SK-N-SH (cell line): ENCODE measurements at regions not wholly inside any gene's neighbourhood (a gene's known extent, or its start where the extent isn't known, plus 50 kb on each side); places are given as distances from the start of the nearest gene placed in this dataset.

Source experiments
- CTCF ChIA-PET: fragments of 300-600, 350-600 bp; formaldehyde crosslinking; extraction: SDS; loops from one replicate; lab custom pipeline; 2021; lab: Yijun Ruan, JAX
- POLR2A ChIA-PET: fragments of 350-600 bp; sonication (Branson Sonifier 250); formaldehyde crosslinking; extraction: SDS; loops from one replicate; lab custom pipeline; 2020; ENCODE audit warnings: antibody characterized with exemption, inconsistent platforms; lab: Yijun Ruan, JAX
- DNase-seq: peaks from one replicate; pipeline ENCODE4 v3.0.0; 2012
- H2AFZ ChIP-seq: fragments of 200-600 bp; sonication (generic); 2 replicates; pipeline ENCODE4 v1.8.1; 2016; ENCODE audit warnings: antibody characterized with exemption, mild to moderate bottlenecking, low read depth
- H3F3A ChIP-seq: fragments of 200-600 bp; sonication (generic); replicated peaks from 2 replicates; pipeline ENCODE3; 2016; ENCODE audit warnings: antibody characterized with exemption, mild to moderate bottlenecking; ENCODE audit not compliant: insufficient read depth
- H3K27ac ChIP-seq, 2 experiments: fragments of 200-500 bp in 1 of 2; fragments of 200-600 bp in 1 of 2; sonication (Bioruptor generic) in 1 of 2; sonication (generic), shearing (Covaris generic) in 1 of 2; 2 replicates each; pipeline versions ENCODE4 v1.5.1 to v1.6.1; 2014 to 2016; ENCODE audit warnings: low read depth in 2 of 2, inconsistent platforms in 1 of 2, low read length in 1 of 2, mild to moderate bottlenecking in 1 of 2, mixed read lengths in 1 of 2
- H3K27me3 ChIP-seq: fragments of 200-600 bp; sonication (generic), shearing (Covaris generic); 2 replicates; pipeline ENCODE4 v1.6.1; 2016; ENCODE audit warnings: mixed run types; ENCODE audit not compliant: insufficient read depth
- H3K36me3 ChIP-seq, 2 experiments: fragments of 200-500 bp in 1 of 2; fragments of 200-600 bp in 1 of 2; sonication (Bioruptor generic) in 1 of 2; sonication (generic) in 1 of 2; replicated peaks in 1 of 2; 2 replicates each; pipeline versions ENCODE3 to v1.5.1; 2014 to 2016; ENCODE audit warnings: low read length in 1 of 2, mild to moderate bottlenecking in 1 of 2; ENCODE audit not compliant: insufficient read depth in 2 of 2, control insufficient read depth in 1 of 2
- H3K4me1 ChIP-seq, 2 experiments: fragments of 200-500 bp in 1 of 2; fragments of 200-600 bp in 1 of 2; sonication (Bioruptor generic) in 1 of 2; sonication (generic), shearing (Covaris generic) in 1 of 2; 2 replicates each; pipeline versions ENCODE4 v1.5.1 to v1.6.1; 2014 to 2016; ENCODE audit warnings: low read depth in 1 of 2, low read length in 1 of 2, mixed run types in 1 of 2; ENCODE audit not compliant: insufficient read depth in 2 of 2, control insufficient read depth in 1 of 2
- H3K4me2 ChIP-seq: fragments of 200-600 bp; sonication (generic), shearing (Covaris generic); 2 replicates; pipeline ENCODE4 v1.6.1; 2017; ENCODE audit warnings: mixed run types
- H3K4me3 ChIP-seq, 2 experiments: fragments of 200-500 bp in 1 of 2; fragments of 200-600 bp in 1 of 2; sonication (Bioruptor generic) in 1 of 2; sonication (generic), shearing (Covaris generic) in 1 of 2; 2 replicates each; pipeline versions ENCODE4 v1.5.1 to v1.8.1; 2014 to 2016; ENCODE audit warnings: low read depth in 2 of 2, inconsistent platforms in 1 of 2, low read length in 1 of 2, mild to moderate bottlenecking in 1 of 2, mixed read lengths in 1 of 2, moderate library complexity in 1 of 2
- H3K79me2 ChIP-seq: fragments of 200-600 bp; sonication (generic); 2 replicates; pipeline ENCODE4 v1.8.1; 2017; ENCODE audit warnings: mild to moderate bottlenecking; ENCODE audit not compliant: insufficient read depth
- H3K9ac ChIP-seq: fragments of 200-600 bp; sonication (generic); 2 replicates; pipeline ENCODE4 v1.6.1; 2017; ENCODE audit warnings: mixed run types
- H3K9me2 ChIP-seq: fragments of 200-600 bp; sonication (generic); 2 replicates; pipeline ENCODE4 v1.6.1; 2017; ENCODE audit warnings: mixed run types
- H3K9me3 ChIP-seq: fragments of 200-600 bp; sonication (generic); 2 replicates; pipeline ENCODE4 v1.6.1; 2017; ENCODE audit warnings: mixed run types, mild to moderate bottlenecking, moderate library complexity
- H4K20me1 ChIP-seq: fragments of 200-600 bp; sonication (generic); 2 replicates; pipeline ENCODE4 v1.6.1; 2017; ENCODE audit warnings: mild to moderate bottlenecking, mixed run types; ENCODE audit not compliant: insufficient read depth
- CHD2 ChIP-seq: fragments of 150-350 bp; IDR thresholded peaks from 2 replicates; pipeline ENCODE4 v1.6.1; 2018; ENCODE audit warnings: low read length; ENCODE audit not compliant: partially characterized antibody
- ELF1 ChIP-seq: IDR thresholded peaks from 2 replicates; pipeline ENCODE4 v1.4.0; 2012
- EP300 ChIP-seq, 2 experiments: IDR thresholded peaks; 2 replicates each; pipeline versions ENCODE4 v1.4.0 to v1.6.1; 2012; ENCODE audit warnings: borderline replicate concordance in 1 of 2, low read depth in 1 of 2, low read length in 1 of 2
- FOSL2 ChIP-seq: IDR thresholded peaks from 2 replicates; pipeline ENCODE4 v1.4.0; 2012; ENCODE audit warnings: low read depth, mild to moderate bottlenecking, moderate library complexity, borderline replicate concordance
- GABPA ChIP-seq: IDR thresholded peaks from 2 replicates; pipeline ENCODE4 v1.4.0; 2012; ENCODE audit warnings: low read depth, mild to moderate bottlenecking
- MEF2A ChIP-seq: IDR thresholded peaks from 2 replicates; pipeline ENCODE4 v1.4.0; 2012; ENCODE audit warnings: low read depth, borderline replicate concordance
- MXI1 ChIP-seq: IDR thresholded peaks from 2 replicates; pipeline ENCODE4 v1.6.1; 2012; ENCODE audit warnings: mild to moderate bottlenecking, low read depth, low read length, improper control_type of control experiment
- NFIC ChIP-seq: IDR thresholded peaks from 2 replicates; pipeline ENCODE4 v1.4.0; 2012; ENCODE audit warnings: borderline replicate concordance
- NRF1 ChIP-seq: IDR thresholded peaks from 2 replicates; pipeline ENCODE4 v1.6.1; 2012; ENCODE audit warnings: low read depth, mild to moderate bottlenecking, low read length
- RCOR1 ChIP-seq: fragments of 150-350 bp; IDR thresholded peaks from 2 replicates; pipeline ENCODE4 v1.6.1; 2017; ENCODE audit warnings: antibody characterized with exemption, low read length
- RFX5 ChIP-seq: IDR thresholded peaks from 2 replicates; pipeline ENCODE4 v1.6.1; 2012; ENCODE audit warnings: mild to moderate bottlenecking, improper control_type of control experiment, low read length
- SIN3A ChIP-seq: IDR thresholded peaks from 2 replicates; pipeline ENCODE4 v1.6.1; 2012; ENCODE audit warnings: low read depth, mild to moderate bottlenecking, low read length, moderate library complexity, borderline replicate concordance
- SMC3 ChIP-seq: IDR thresholded peaks from 2 replicates; pipeline ENCODE4 v1.6.1; 2012; ENCODE audit warnings: low read depth, low read length, improper control_type of control experiment
- TAF1 ChIP-seq: IDR thresholded peaks from 2 replicates; pipeline ENCODE4 v1.6.1; 2012; ENCODE audit warnings: low read depth, mild to moderate bottlenecking, low read length, moderate library complexity, borderline replicate concordance
- TEAD4 ChIP-seq: IDR thresholded peaks from 2 replicates; pipeline ENCODE4 v1.4.0; 2012; ENCODE audit warnings: mild to moderate bottlenecking, borderline replicate concordance; ENCODE audit not compliant: insufficient read depth
- YY1 ChIP-seq: IDR thresholded peaks from 2 replicates; pipeline ENCODE4 v1.4.0; 2012; ENCODE audit warnings: low read depth, mild to moderate bottlenecking
- WGBS: methylation state at CpG from one replicate; pipeline ENCODE4 v1.1.6; 2017; ENCODE audit warnings: low lambda C conversion rate; 5-methylcytosine and 5-hydroxymethylcytosine counted together
- TF ChIP-seq, protein P1 (sequence below): IDR thresholded peaks from 2 replicates; pipeline ENCODE4; 2012
- TF ChIP-seq, protein P2 (sequence below): IDR thresholded peaks from 2 replicates; pipeline ENCODE4 v1.4.0; 2012; ENCODE audit warnings: low read depth
- TF ChIP-seq, protein P3 (sequence below): IDR thresholded peaks from 2 replicates; pipeline ENCODE4 v1.6.1; 2012; ENCODE audit warnings: mild to moderate bottlenecking, low read depth, low read length, moderate library complexity
- TF ChIP-seq, protein P4 (sequence below): fragments of 200-600 bp; sonication (generic); IDR thresholded peaks from 2 replicates; pipeline ENCODE4 v1.6.1; 2017; ENCODE audit warnings: antibody characterized with exemption, mild to moderate bottlenecking, moderate library complexity

DNA sequence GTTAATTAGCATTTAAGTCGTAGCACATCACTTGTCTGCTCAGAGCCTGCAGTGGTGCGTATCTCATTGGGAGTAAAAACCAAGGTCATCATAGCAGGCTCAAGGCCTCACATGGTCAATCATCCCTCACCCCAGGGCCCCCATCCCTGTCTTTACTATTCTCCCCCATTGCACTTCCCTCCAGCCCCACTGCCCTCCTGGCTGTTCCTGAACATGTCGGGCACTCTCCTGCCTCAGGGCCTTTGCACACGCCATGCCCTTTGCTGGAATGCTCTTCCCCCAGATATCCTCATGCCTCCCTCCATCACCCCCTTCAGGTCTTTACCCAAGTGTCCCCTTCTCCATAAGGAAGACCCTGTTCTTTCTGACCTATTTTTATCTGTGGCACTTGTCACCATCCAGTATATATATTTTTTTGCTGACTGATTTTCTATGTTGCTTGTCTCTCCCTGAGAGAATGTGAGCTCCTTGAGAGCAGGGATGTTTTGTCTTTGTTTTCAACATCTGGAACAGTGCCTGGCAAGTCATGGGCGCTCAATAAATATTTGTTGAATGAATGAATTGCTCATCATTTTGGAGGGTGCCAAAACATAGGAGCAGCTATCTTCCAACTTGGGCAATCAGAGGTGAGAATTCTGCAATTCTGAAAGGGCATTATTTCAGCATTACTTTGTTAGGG lies 74.1 kb upstream of the POU3F1 start:
- H3K9me3 ChIP-seq: no peaks in the 10 kb centered on the region
- H3K4me3 ChIP-seq: no peak overlapping the region
- no peaks in the 10 kb centered on the region for H3K79me2 ChIP-seq
- no peaks in the 10 kb centered on the region for H3K27me3 ChIP-seq
- H4K20me1 ChIP-seq: no peaks in the 10 kb centered on the region
- no peak overlapping the region for H2AFZ ChIP-seq
- TF ChIP-seq RFX5 (no peak), MXI1 (no peak), NRF1 (no peak), RCOR1 (no peak), NFIC (no peak), FOSL2 (no peak), SMC3 (no peak), TAF1 (no peak), ELF1 (no peak), TEAD4 (no peak), SIN3A (no peak), EP300 (IDR thresholded peaks at IDR 0.05; ENCODE audit: borderline replicate concordance in 1 of 2, low read depth in 1 of 2, low read length in 1 of 2) (no peak), GABPA (no peak), MEF2A (no peak), CHD2 (no peak), YY1 (no peak)
- TF ChIP-seq, protein P1, sequence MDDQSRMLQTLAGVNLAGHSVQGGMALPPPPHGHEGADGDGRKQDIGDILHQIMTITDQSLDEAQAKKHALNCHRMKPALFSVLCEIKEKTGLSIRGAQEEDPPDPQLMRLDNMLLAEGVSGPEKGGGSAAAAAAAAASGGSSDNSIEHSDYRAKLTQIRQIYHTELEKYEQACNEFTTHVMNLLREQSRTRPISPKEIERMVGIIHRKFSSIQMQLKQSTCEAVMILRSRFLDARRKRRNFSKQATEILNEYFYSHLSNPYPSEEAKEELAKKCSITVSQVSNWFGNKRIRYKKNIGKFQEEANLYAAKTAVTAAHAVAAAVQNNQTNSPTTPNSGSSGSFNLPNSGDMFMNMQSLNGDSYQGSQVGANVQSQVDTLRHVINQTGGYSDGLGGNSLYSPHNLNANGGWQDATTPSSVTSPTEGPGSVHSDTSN: no peak
- TF ChIP-seq, protein P2, sequence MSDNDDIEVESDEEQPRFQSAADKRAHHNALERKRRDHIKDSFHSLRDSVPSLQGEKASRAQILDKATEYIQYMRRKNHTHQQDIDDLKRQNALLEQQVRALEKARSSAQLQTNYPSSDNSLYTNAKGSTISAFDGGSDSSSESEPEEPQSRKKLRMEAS: no peak
- TF ChIP-seq, protein P3, sequence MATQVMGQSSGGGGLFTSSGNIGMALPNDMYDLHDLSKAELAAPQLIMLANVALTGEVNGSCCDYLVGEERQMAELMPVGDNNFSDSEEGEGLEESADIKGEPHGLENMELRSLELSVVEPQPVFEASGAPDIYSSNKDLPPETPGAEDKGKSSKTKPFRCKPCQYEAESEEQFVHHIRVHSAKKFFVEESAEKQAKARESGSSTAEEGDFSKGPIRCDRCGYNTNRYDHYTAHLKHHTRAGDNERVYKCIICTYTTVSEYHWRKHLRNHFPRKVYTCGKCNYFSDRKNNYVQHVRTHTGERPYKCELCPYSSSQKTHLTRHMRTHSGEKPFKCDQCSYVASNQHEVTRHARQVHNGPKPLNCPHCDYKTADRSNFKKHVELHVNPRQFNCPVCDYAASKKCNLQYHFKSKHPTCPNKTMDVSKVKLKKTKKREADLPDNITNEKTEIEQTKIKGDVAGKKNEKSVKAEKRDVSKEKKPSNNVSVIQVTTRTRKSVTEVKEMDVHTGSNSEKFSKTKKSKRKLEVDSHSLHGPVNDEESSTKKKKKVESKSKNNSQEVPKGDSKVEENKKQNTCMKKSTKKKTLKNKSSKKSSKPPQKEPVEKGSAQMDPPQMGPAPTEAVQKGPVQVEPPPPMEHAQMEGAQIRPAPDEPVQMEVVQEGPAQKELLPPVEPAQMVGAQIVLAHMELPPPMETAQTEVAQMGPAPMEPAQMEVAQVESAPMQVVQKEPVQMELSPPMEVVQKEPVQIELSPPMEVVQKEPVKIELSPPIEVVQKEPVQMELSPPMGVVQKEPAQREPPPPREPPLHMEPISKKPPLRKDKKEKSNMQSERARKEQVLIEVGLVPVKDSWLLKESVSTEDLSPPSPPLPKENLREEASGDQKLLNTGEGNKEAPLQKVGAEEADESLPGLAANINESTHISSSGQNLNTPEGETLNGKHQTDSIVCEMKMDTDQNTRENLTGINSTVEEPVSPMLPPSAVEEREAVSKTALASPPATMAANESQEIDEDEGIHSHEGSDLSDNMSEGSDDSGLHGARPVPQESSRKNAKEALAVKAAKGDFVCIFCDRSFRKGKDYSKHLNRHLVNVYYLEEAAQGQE: no peak
- TF ChIP-seq, protein P4, sequence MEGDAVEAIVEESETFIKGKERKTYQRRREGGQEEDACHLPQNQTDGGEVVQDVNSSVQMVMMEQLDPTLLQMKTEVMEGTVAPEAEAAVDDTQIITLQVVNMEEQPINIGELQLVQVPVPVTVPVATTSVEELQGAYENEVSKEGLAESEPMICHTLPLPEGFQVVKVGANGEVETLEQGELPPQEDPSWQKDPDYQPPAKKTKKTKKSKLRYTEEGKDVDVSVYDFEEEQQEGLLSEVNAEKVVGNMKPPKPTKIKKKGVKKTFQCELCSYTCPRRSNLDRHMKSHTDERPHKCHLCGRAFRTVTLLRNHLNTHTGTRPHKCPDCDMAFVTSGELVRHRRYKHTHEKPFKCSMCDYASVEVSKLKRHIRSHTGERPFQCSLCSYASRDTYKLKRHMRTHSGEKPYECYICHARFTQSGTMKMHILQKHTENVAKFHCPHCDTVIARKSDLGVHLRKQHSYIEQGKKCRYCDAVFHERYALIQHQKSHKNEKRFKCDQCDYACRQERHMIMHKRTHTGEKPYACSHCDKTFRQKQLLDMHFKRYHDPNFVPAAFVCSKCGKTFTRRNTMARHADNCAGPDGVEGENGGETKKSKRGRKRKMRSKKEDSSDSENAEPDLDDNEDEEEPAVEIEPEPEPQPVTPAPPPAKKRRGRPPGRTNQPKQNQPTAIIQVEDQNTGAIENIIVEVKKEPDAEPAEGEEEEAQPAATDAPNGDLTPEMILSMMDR: no peak
- H3K9ac ChIP-seq: no peak overlapping the region
- CTCF ChIA-PET: interaction anchor here (0.7 kb wide), 1 partner anchor 715 kb away, joined by 3 read pairs; no protein-coding TSS in a partner anchor
- H3F3A ChIP-seq: no peaks in the 10 kb centered on the region
- H3K4me1 ChIP-seq: no peaks in the 10 kb centered on the region
- H3K36me3 ChIP-seq: no peaks in the 10 kb centered on the region
- POLR2A ChIA-PET: no interaction called here
- H3K4me2 ChIP-seq: no peak overlapping the region
- no peaks in the 10 kb centered on the region for H3K9me2 ChIP-seq
- no peak for DNase-seq
- H3K27ac ChIP-seq: no peak overlapping the region
- 27% methylated on average over 4 of the region's 5 CpGs for WGBS
